ENCODE measurements at regions not wholly inside any gene's neighbourhood (a gene's known extent, or its start where the extent isn't known, plus 50 kb on each side); places are given as distances from the start of the nearest gene placed in this dataset.

GRCh38 chr19:28956961-28957360 is 256.0 kb downstream of the UQCRFS1 start:
- TF ChIP-seq CTCF (IDR thresholded peaks at IDR 0.05; ENCODE audit: low read depth, low read length, missing control alignments) = no peak
- H3K4me3 ChIP-seq (ENCODE audit: low read depth, low read length) = no peak overlapping the region
- DNase-seq (ENCODE audit: low read depth) = no peak

- no peak for TF ChIP-seq CTCF (IDR thresholded peaks at IDR 0.05; ENCODE audit: low read depth, low read length, missing control alignments)
- DNase-seq (ENCODE audit: low read depth) = no peak
- no peak overlapping the region for H3K4me3 ChIP-seq (ENCODE audit: low read depth, low read length)
These were observed 256.5 kb downstream of the UQCRFS1 start for GRCh38 chr19:28956421-28956820.

- H3K4me3 ChIP-seq (ENCODE audit: low read depth, low read length) = no peak overlapping the region
- TF ChIP-seq CTCF (IDR thresholded peaks at IDR 0.05; ENCODE audit: low read depth, low read length, missing control alignments) = no peak
- DNase-seq (ENCODE audit: low read depth) = no peak
These were observed 263.4 kb downstream of the UQCRFS1 start for GRCh38 chr19:28949535-28949934.

GRCh38 chr19:28949027-28949426 is 263.9 kb downstream of the UQCRFS1 start:
- DNase-seq (ENCODE audit: low read depth) = no peak
- no peak for TF ChIP-seq CTCF (IDR thresholded peaks at IDR 0.05; ENCODE audit: low read depth, low read length, missing control alignments)
- no peak overlapping the region for H3K4me3 ChIP-seq (ENCODE audit: low read depth, low read length)

- TF ChIP-seq CTCF (IDR thresholded peaks at IDR 0.05; ENCODE audit: low read depth, low read length, missing control alignments) = no peak
- H3K4me3 ChIP-seq (ENCODE audit: low read depth, low read length) = no peak overlapping the region
- DNase-seq (ENCODE audit: low read depth) = no peak
These were observed 264.4 kb downstream of the UQCRFS1 start for GRCh38 chr19:28948566-28948965.

- TF ChIP-seq CTCF (IDR thresholded peaks at IDR 0.05; ENCODE audit: low read depth, low read length, missing control alignments) = no peak
- no peak overlapping the region for H3K4me3 ChIP-seq (ENCODE audit: low read depth, low read length)
- DNase-seq (ENCODE audit: low read depth) = no peak
These were observed 264.9 kb downstream of the UQCRFS1 start for GRCh38 chr19:28948026-28948425.

- TF ChIP-seq CTCF (IDR thresholded peaks at IDR 0.05; ENCODE audit: low read depth, low read length, missing control alignments) = no peak
- H3K4me3 ChIP-seq (ENCODE audit: low read depth, low read length) = no peak overlapping the region
- no peak for DNase-seq (ENCODE audit: low read depth)
These were observed 269.3 kb downstream of the UQCRFS1 start for GRCh38 chr19:28943651-28944050.
